ENCODE measurements at regions not wholly inside any gene's neighbourhood (a gene's known extent, or its start where the extent isn't known, plus 50 kb on each side); places are given as distances from the start of the nearest gene placed in this dataset.
"Not testable (repeated sequence)": the region's sequence is repeated elsewhere in the genome, so short reads cannot be mapped to it uniquely, and the experiment has no call there.

GRCh38 chr12:131322460-131322859, 368.8 kb downstream of the ADGRD1 start:
- H3K18ac ChIP-seq (ENCODE audit: extremely low read depth, low read length); H4K91ac ChIP-seq (replicated peaks; ENCODE audit: insufficient read length, low read length); H2BK20ac ChIP-seq (ENCODE audit: low read length); H2AFZ ChIP-seq (ENCODE audit: low read length); H3K4me1 ChIP-seq (replicated peaks in 1 of 4; ENCODE audit: control insufficient read depth in 3 of 4, insufficient read depth in 4 of 4, low read length in 3 of 4); H3K79me2 ChIP-seq (ENCODE audit: control insufficient read depth in 1 of 2, insufficient read depth in 2 of 2, low read length in 2 of 2); H3K27ac ChIP-seq (ENCODE audit: low read depth, low read length); H2BK12ac ChIP-seq (ENCODE audit: low read depth, low read length); H3K4me2 ChIP-seq (ENCODE audit: insufficient read depth in 1 of 2, low read depth in 2 of 2, low read length in 2 of 2); POLR2A ChIA-PET (ENCODE audit: partially characterized antibody); H2BK5ac ChIP-seq (ENCODE audit: low read depth, low read length); H2AK5ac ChIP-seq (ENCODE audit: low read depth, low read length); H3K4ac ChIP-seq (replicated peaks; ENCODE audit: insufficient read length, low read depth, low read length); H3K56ac ChIP-seq (replicated peaks; ENCODE audit: insufficient read length, low read depth, low read length); H3K9ac ChIP-seq (replicated peaks in 1 of 4; ENCODE audit: extremely low read depth in 1 of 4, low read depth in 3 of 4, low read length in 3 of 4); H4K5ac ChIP-seq (ENCODE audit: insufficient read length, low read depth, low read length); H3K23ac ChIP-seq (ENCODE audit: insufficient read length); FAIRE-seq; H3K4me3 ChIP-seq (ENCODE audit: extremely low read depth in 1 of 4, insufficient read depth in 2 of 4, low read depth in 3 of 4, low read length in 4 of 4); DNase-seq (ENCODE audit: low read depth in 1 of 2, low spot score in 2 of 2); H2BK15ac ChIP-seq (ENCODE audit: low read length); H4K8ac ChIP-seq (ENCODE audit: extremely low read depth, insufficient read depth, low read length); H3K14ac ChIP-seq (ENCODE audit: insufficient read length); H3K79me1 ChIP-seq (ENCODE audit: low read depth, low read length); H4K20me1 ChIP-seq (replicated peaks in 1 of 2; ENCODE audit: control insufficient read depth in 1 of 2, insufficient read depth in 2 of 2, low read length in 2 of 2); H2BK120ac ChIP-seq (replicated peaks; ENCODE audit: low read depth, low read length); H3K27me3 ChIP-seq (replicated peaks in 1 of 4; ENCODE audit: control insufficient read depth in 3 of 4, extremely low read depth in 1 of 4, insufficient read depth in 3 of 4, low read length in 3 of 4); H3K36me3 ChIP-seq (ENCODE audit: control insufficient read depth in 2 of 4, insufficient read depth in 4 of 4, low read length in 3 of 4): not testable (repeated sequence)
- H3K23me2 ChIP-seq (ENCODE audit: low read depth, low read length) = peaks cover 10% of the 10 kb centered on the region; the same call in 1 of the 2 replicates
- CTCF ChIA-PET (ENCODE audit: partially characterized antibody) = interaction anchor here (1.3 kb wide), 1 partner anchor 132 kb away, joined by 3 read pairs; no protein-coding TSS in a partner anchor
- WGBS, 2 experiments (ENCODE audit: extremely low coverage in 1 of 2, insufficient coverage in 1 of 2, insufficient read length in 1 of 2, insufficient replicate concordance in 2 of 2, low coverage in 1 of 2, low lambda C conversion rate in 2 of 2, missing lambda C conversion rate in 1 of 2) = 76% methylated on average over 3 of the region's 3 CpGs; no CpG with 5 or more reads in 1 of the 2 experiments
- peaks cover 25 to 36% of the 10 kb centered on the region in 2 experiments; a peak in 3 of 4 replicates for H3K9me3 ChIP-seq (ENCODE audit: insufficient read depth in 2 of 2, low read depth in 1 of 2, low read length in 1 of 2)

Data from H1 (cell line).